ENCODE measurements at regions not wholly inside any gene's neighbourhood (a gene's known extent, or its start where the extent isn't known, plus 50 kb on each side); places are given as distances from the start of the nearest gene placed in this dataset.

GRCh38 chr17:70859829-70860228 lies 690.5 kb downstream of the KCNJ2 start:
- DNase-seq (ENCODE audit: low read depth) = no peak
- in situ Hi-C loops (cut with HindIII; ENCODE audit: low sequenced_read_pairs) = loop anchor here (5.0 kb wide), 1 partner anchor 82 kb away; no protein-coding TSS in a partner anchor
- no peak for TF ChIP-seq CTCF (IDR thresholded peaks at IDR 0.05; ENCODE audit: low read depth, low read length, missing control alignments)
- no peak overlapping the region for H3K4me3 ChIP-seq (ENCODE audit: low read depth, low read length)

GRCh38 chr17:70862295-70862694 lies 693.0 kb downstream of the KCNJ2 start:
- no peak for DNase-seq (ENCODE audit: low read depth)
- TF ChIP-seq CTCF (IDR thresholded peaks at IDR 0.05; ENCODE audit: low read depth, low read length, missing control alignments) = no peak

GRCh38 chr17:70863436-70864248 lies 694.3 kb downstream of the KCNJ2 start:
- in situ Hi-C loops (cut with HindIII; ENCODE audit: low sequenced_read_pairs) = loop anchor here (5.0 kb wide), 1 partner anchor 79 kb away; no protein-coding TSS in a partner anchor
- TF ChIP-seq CTCF (IDR thresholded peaks at IDR 0.05; ENCODE audit: low read depth, low read length, missing control alignments) = no peak
- no peak for DNase-seq (ENCODE audit: low read depth)
- no peak overlapping the region for H3K4me3 ChIP-seq (ENCODE audit: low read depth, low read length)

More at GRCh38 chr17:70862295-70862694, 693.0 kb downstream of the KCNJ2 start:
- in situ Hi-C loops (cut with HindIII; ENCODE audit: low sequenced_read_pairs) = loop anchor here (5.0 kb wide), 1 partner anchor 80 kb away; no protein-coding TSS in a partner anchor
- H3K4me3 ChIP-seq (ENCODE audit: low read depth, low read length) = no peak overlapping the region

- in situ Hi-C loops (cut with HindIII; ENCODE audit: low sequenced_read_pairs) = no loop called here
- DNase-seq (ENCODE audit: low read depth) = no peak
- TF ChIP-seq CTCF (IDR thresholded peaks at IDR 0.05; ENCODE audit: low read depth, low read length, missing control alignments) = no peak
- H3K4me3 ChIP-seq (ENCODE audit: low read depth, low read length) = no peak overlapping the region
Observed at GRCh38 chr17:70865993-70866804, 696.9 kb downstream of the KCNJ2 start.

- DNase-seq (ENCODE audit: low read depth) = no peak
Observed at GRCh38 chr17:70868149-70868548, 698.8 kb downstream of the KCNJ2 start.

More at GRCh38 chr17:70868149-70868548, 698.8 kb downstream of the KCNJ2 start:
- in situ Hi-C loops (cut with HindIII; ENCODE audit: low sequenced_read_pairs) = no loop called here
- no peak overlapping the region for H3K4me3 ChIP-seq (ENCODE audit: low read depth, low read length)
- TF ChIP-seq CTCF (IDR thresholded peaks at IDR 0.05; ENCODE audit: low read depth, low read length, missing control alignments) = no peak

All from astrocyte of the cerebellum (primary cell).